HCT116 (cell line): ENCODE measurements at regions not wholly inside any gene's neighbourhood (a gene's known extent, or its start where the extent isn't known, plus 50 kb on each side); places are given as distances from the start of the nearest gene placed in this dataset.

Experiments
- CTCF ChIP-seq, 3 experiments: fragments of 200-600 bp in 1 of 3; sonication (generic) in 1 of 3; IDR thresholded peaks in 2 of 3; conservative IDR thresholded peaks in 1 of 3; 2 replicates each; pipeline ENCODE4 v1.5.1; 2012 to 2017; ENCODE audit warnings: low read depth in 2 of 3, low read length in 2 of 3, antibody characterized with exemption in 1 of 3, borderline replicate concordance in 1 of 3, control low read depth in 1 of 3, mild to moderate bottlenecking in 1 of 3, mixed read lengths in 1 of 3, mixed run types in 1 of 3, moderate library complexity in 1 of 3; ENCODE audit not compliant: insufficient read depth in 1 of 3
- POLR2AphosphoS5 ChIP-seq: IDR thresholded peaks from 2 replicates; pipeline ENCODE4 v1.6.1; 2011; ENCODE audit warnings: mild to moderate bottlenecking, low read depth, low read length, moderate library complexity
- REST ChIP-seq: IDR thresholded peaks from 2 replicates; pipeline ENCODE4 v1.6.1; 2012; ENCODE audit warnings: low read depth

- TF ChIP-seq CTCF (IDR thresholded peaks at IDR 0.05 in 2 of 3, conservative IDR thresholded peaks at IDR 0.05 in 1 of 3; ENCODE audit: borderline replicate concordance in 1 of 3, insufficient read depth in 1 of 3, low read depth in 2 of 3, low read length in 2 of 3) (no peak), REST (no peak), POLR2AphosphoS5 (no peak)
These were observed 194.0 kb downstream of the CASP12 start for GRCh38 chr11:104704146-104704830.
